ENCODE measurements at regions not wholly inside any gene's neighbourhood (a gene's known extent, or its start where the extent isn't known, plus 50 kb on each side); places are given as distances from the start of the nearest gene placed in this dataset.

DNA sequence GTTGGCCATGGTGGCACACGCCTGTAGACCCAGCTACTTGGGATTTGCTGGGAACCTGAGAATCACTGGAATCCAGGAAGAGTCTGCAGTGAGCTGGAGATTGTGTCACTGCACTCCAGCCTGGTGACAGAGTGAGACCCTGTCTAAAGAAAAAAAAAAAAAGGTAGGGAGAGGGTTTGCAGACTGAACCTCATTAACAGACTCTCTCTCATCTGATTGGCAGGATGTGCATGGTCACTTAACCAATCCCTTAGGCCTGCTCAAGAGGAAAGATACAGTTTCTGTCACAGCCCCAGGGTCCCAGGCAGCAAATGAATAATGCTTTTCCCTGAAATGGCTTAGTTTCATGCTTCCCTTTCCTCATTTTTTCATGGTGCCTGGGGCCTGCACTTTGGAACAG lies 160.5 kb upstream of the KCNJ16 start:
- TF ChIP-seq TCF12 (IDR thresholded peaks at IDR 0.05) (no peak), REST (IDR thresholded peaks at IDR 0.05; ENCODE audit: low read depth, low read length) (no peak), CTCF (IDR thresholded peaks at IDR 0.05) (no peak), TAF1 (IDR thresholded peaks at IDR 0.05; ENCODE audit: borderline replicate concordance, low read depth, low read length) (no peak)
- TF ChIP-seq, protein P1, sequence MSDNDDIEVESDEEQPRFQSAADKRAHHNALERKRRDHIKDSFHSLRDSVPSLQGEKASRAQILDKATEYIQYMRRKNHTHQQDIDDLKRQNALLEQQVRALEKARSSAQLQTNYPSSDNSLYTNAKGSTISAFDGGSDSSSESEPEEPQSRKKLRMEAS (IDR thresholded peaks at IDR 0.05; ENCODE audit: low read depth), result no peak

Measured in SK-N-SH (cell line).